K562 (cell line): ENCODE measurements at regions not wholly inside any gene's neighbourhood (a gene's known extent, or its start where the extent isn't known, plus 50 kb on each side); places are given as distances from the start of the nearest gene placed in this dataset.

Experiments
- ATAC-seq: fragments of 200-7000 bp; cut with Tn5 transposase; 3 replicates; pipeline ENCODE4 v1.9.1; 2020; ENCODE audit warnings: moderate library complexity
- BruUV-seq: library from RNA; stranded (reverse); fragments of 400-500 nt; replicated peaks from 2 replicates; lab custom pipeline; 2021; lab: Mats Ljungman, UMichigan
- CTCF ChIA-PET: fragments of 300-600 bp; formaldehyde crosslinking; extraction: SDS; loops from one replicate; lab custom pipeline; 2021; ENCODE audit warnings: low intra/inter-chr PET ratio; lab: Yijun Ruan, JAX
- POLR2A ChIA-PET: fragments of 300-600, 350-650 bp; sonication (Branson Sonifier 250); formaldehyde crosslinking; extraction: SDS; loops from one replicate; lab custom pipeline; 2021; ENCODE audit warnings: antibody characterized with exemption, inconsistent platforms; lab: Yijun Ruan, JAX
- DNase-seq, 4 experiments: peaks; one replicate each; pipeline versions ENCODE4 v3.0.0 to v3.0.0-alpha.2; 2011 to 2018; ENCODE audit warnings: low spot score in 3 of 4, mixed read lengths in 3 of 4; ENCODE audit errors: extremely low read depth in 1 of 4
- FAIRE-seq: peaks from 2 replicates; lab custom pipeline; 2011; peaks lifted over from hg19 to GRCh38; lab: Jason Lieb, UNC
- H2AFZ ChIP-seq: 2 replicates; pipeline ENCODE4 v1.6.0; 2011; ENCODE audit warnings: low read depth, low read length, control low read depth, inconsistent platforms
- H3K27ac ChIP-seq: fragments of 200-600 bp; 3 replicates; pipeline ENCODE4 v1.8.0; 2011; ENCODE audit warnings: low read depth, mild to moderate bottlenecking, control low read depth, inconsistent platforms, low read length, moderate library complexity, mixed read lengths; ENCODE audit errors: extremely low read depth
- H3K27me3 ChIP-seq, 2 experiments: fragments of 300-600 bp in 1 of 2; 2 replicates in 1 of 2; 3 replicates in 1 of 2; pipeline versions ENCODE4 v1.6.0 to v1.8.0; 2011; ENCODE audit warnings: inconsistent platforms in 2 of 2, low read length in 2 of 2, mild to moderate bottlenecking in 1 of 2, mixed read lengths in 1 of 2, moderate library complexity in 1 of 2; ENCODE audit not compliant: control insufficient read depth in 2 of 2, insufficient read depth in 2 of 2
- H3K36me3 ChIP-seq: fragments of 300-600 bp; 3 replicates; pipeline ENCODE4 v1.8.0; 2011; ENCODE audit warnings: mild to moderate bottlenecking, low read length, inconsistent platforms; ENCODE audit not compliant: control insufficient read depth, insufficient read depth
- H3K4me1 ChIP-seq, 2 experiments: fragments of 200-600 bp in 1 of 2; replicated peaks in 1 of 2; 2 replicates in 1 of 2; 3 replicates in 1 of 2; pipeline versions ENCODE4 v1.5.1 to v1.8.0; 2011; ENCODE audit warnings: inconsistent platforms in 2 of 2, low read length in 2 of 2, mild to moderate bottlenecking in 1 of 2, mixed read lengths in 1 of 2, moderate library complexity in 1 of 2; ENCODE audit not compliant: control insufficient read depth in 2 of 2, insufficient read depth in 2 of 2
- H3K4me2 ChIP-seq: 2 replicates; pipeline ENCODE4 v1.6.1; 2011; ENCODE audit warnings: low read length, control low read depth, inconsistent platforms, mixed read lengths; ENCODE audit not compliant: insufficient read depth
- H3K4me3 ChIP-seq: fragments of 200-600 bp; sonication (generic), shearing (Covaris generic); 2 replicates; pipeline ENCODE4 v1.5.1; 2016; ENCODE audit warnings: control low read depth, inconsistent platforms
- H3K79me2 ChIP-seq: fragments of 200-600 bp; 3 replicates; pipeline ENCODE4 v1.8.0; 2011; ENCODE audit warnings: low read length, inconsistent platforms; ENCODE audit not compliant: control insufficient read depth, insufficient read depth
- H3K9ac ChIP-seq, 2 experiments: 2 replicates each; pipeline versions ENCODE4 v1.6.0 to v1.6.1; 2011; ENCODE audit warnings: low read depth in 2 of 2, low read length in 2 of 2, control low read depth in 1 of 2, inconsistent platforms in 1 of 2, mild to moderate bottlenecking in 1 of 2, mixed read lengths in 1 of 2; ENCODE audit not compliant: insufficient read depth in 1 of 2
- H3K9me1 ChIP-seq: one replicate; pipeline ENCODE4 v1.6.0; 2011; ENCODE audit warnings: inconsistent platforms, mild to moderate bottlenecking, low read length, moderate library complexity; ENCODE audit not compliant: control insufficient read depth, insufficient read depth
- H3K9me3 ChIP-seq: replicated peaks from 2 replicates; pipeline ENCODE4 v1.5.1; 2011; ENCODE audit warnings: low read depth, low read length, inconsistent platforms; ENCODE audit not compliant: control insufficient read depth, insufficient read depth
- H4K20me1 ChIP-seq: replicated peaks from 2 replicates; pipeline ENCODE4 v1.6.1; 2011; ENCODE audit warnings: low read length, inconsistent platforms, mixed read lengths; ENCODE audit not compliant: control insufficient read depth, insufficient read depth
- ARNT ChIP-seq, 2 experiments: fragments of 450-650 bp; IDR thresholded peaks; 2 replicates each; pipeline ENCODE4 v1.6.1; 2016; ENCODE audit warnings: mild to moderate bottlenecking in 1 of 2
- BDP1 ChIP-seq: IDR thresholded peaks from 3 replicates; pipeline ENCODE4 v1.6.1; 2011; ENCODE audit not compliant: insufficient read length, insufficient read depth
- DIDO1 ChIP-seq: fragments of 450-650 bp; IDR thresholded peaks from 2 replicates; pipeline ENCODE4 v1.6.1; 2016; ENCODE audit warnings: low read depth, missing biosample characterization, missing genetic modification characterization
- ESRRB ChIP-seq: fragments of 250-450 bp; sonication (Bioruptor Pico); IDR thresholded peaks from 2 replicates; pipeline ENCODE4 v1.5.0; 2020; ENCODE audit warnings: mild to moderate bottlenecking, moderate library complexity, borderline replicate concordance
- GTF2A2 ChIP-seq: IDR thresholded peaks from 2 replicates; pipeline ENCODE4 v1.6.1; 2016; ENCODE audit warnings: mild to moderate bottlenecking, missing genetic modification characterization, missing compliant biosample characterization
- MCM7 ChIP-seq, 2 experiments: fragments of 450-650 bp; IDR thresholded peaks; 2 replicates each; pipeline ENCODE4 v1.6.1; 2016 to 2018
- NFRKB ChIP-seq: fragments of 450-650 bp; IDR thresholded peaks from 2 replicates; pipeline ENCODE4 v1.6.1; 2016; ENCODE audit warnings: low read depth
- STAT5B ChIP-seq: fragments of 250-450 bp; sonication (Bioruptor Pico); IDR thresholded peaks from 2 replicates; pipeline ENCODE4 v1.8.0; 2021; ENCODE audit warnings: mild to moderate bottlenecking, inconsistent platforms
- ZBTB17 ChIP-seq: fragments of 450-650 bp; formaldehyde crosslinking; IDR thresholded peaks from 2 replicates; pipeline ENCODE4 v1.4.0; 2020; ENCODE audit warnings: mild to moderate bottlenecking
- ZBTB34 ChIP-seq: fragments of 250-450 bp; sonication (Bioruptor Pico); IDR thresholded peaks from 2 replicates; pipeline ENCODE4 v1.8.0; 2021; ENCODE audit warnings: mild to moderate bottlenecking, moderate library complexity
- ZBTB7A ChIP-seq: IDR thresholded peaks from 2 replicates; pipeline ENCODE4 v1.6.1; 2011; ENCODE audit warnings: low read depth, mild to moderate bottlenecking, low read length, moderate library complexity, borderline replicate concordance; ENCODE audit not compliant: control insufficient read depth
- WGBS: fragments of 100-300 bp; shearing (Covaris generic); methylation state at CpG from one replicate; pipeline ENCODE4 v1.1.6; 2016; ENCODE audit warnings: low coverage, mixed read lengths; ENCODE audit not compliant: insufficient coverage; ENCODE audit errors: missing lambda C conversion rate; 5-methylcytosine and 5-hydroxymethylcytosine counted together
- in situ Hi-C: fragments of 300-500 bp; cut with MboI; formaldehyde crosslinking; loops from 4 replicates; pipeline ENCODE4 v1.15.0; 2018; ENCODE audit warnings: inconsistent platforms, mixed read lengths
- intact Hi-C: fragments of 100-400 bp; cut with micrococcal nuclease; formaldehyde crosslinking; loops from 2 replicates; pipeline ENCODE4 v1.14.2; 2022
- TF ChIP-seq, protein P1 (sequence below): fragments of 250-450 bp; sonication (Bioruptor Pico); IDR thresholded peaks from 2 replicates; pipeline ENCODE4 v1.4.0; 2020; ENCODE audit warnings: borderline replicate concordance
- TF ChIP-seq, protein P2 (sequence below): fragments of 250-450 bp; sonication (Bioruptor Pico); IDR thresholded peaks from 2 replicates; pipeline ENCODE4 v1.4.0; 2020; ENCODE audit warnings: mild to moderate bottlenecking, moderate library complexity
- TF ChIP-seq, protein P3 (sequence below): IDR thresholded peaks from 2 replicates; pipeline ENCODE4 v1.6.1; 2011; ENCODE audit not compliant: insufficient read length; ENCODE audit errors: extremely low read depth

DNA sequence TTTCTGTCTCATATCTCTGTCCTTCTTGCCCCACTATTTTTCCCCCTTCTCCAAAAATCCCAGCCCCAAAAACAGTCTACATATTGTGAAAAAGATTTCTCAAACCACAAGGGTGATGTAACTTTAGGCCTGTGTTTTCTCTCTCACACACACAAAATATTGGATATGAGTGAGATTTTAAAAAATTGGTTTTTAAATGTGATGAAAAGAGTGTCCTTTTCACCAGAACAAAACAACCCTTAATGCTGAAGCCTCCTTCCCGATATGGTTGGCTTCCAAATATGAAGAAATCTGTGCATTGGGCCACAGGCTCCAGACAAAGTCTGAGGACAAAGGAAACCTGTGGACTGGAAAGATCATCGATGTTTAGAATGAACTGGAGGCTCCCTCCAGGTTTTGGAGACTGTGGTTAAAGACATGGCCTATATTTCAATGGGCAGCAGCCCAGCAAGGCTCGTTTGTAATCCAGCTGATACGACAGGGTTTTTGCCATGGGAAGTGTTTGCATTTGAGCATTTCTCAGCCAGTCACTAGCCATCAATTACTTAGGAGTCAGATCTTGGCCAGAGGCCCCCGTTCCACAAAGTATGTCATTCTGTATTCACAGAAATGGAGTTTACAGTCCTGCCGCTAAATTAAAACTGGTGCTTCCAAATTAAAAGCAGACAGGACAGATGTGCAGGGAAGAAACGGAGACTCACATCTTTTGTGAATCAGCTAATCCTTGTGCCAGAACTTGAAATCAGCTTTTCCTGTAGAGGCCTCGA, 546.3 kb downstream of the EBF1 start:
- H3K9me3 ChIP-seq: no peaks in the 10 kb centered on the region
- H3K36me3 ChIP-seq: no peaks in the 10 kb centered on the region
- ChIA-PET POLR2A (no interaction called here), CTCF (no interaction called here)
- WGBS: under 1% methylated on average over 8 of the region's 8 CpGs
- no peak for TF ChIP-seq BDP1
- TF ChIP-seq MCM7 (IDR thresholded peaks at IDR 0.05): no peak
- no peak for TF ChIP-seq NFRKB
- TF ChIP-seq, protein P1, sequence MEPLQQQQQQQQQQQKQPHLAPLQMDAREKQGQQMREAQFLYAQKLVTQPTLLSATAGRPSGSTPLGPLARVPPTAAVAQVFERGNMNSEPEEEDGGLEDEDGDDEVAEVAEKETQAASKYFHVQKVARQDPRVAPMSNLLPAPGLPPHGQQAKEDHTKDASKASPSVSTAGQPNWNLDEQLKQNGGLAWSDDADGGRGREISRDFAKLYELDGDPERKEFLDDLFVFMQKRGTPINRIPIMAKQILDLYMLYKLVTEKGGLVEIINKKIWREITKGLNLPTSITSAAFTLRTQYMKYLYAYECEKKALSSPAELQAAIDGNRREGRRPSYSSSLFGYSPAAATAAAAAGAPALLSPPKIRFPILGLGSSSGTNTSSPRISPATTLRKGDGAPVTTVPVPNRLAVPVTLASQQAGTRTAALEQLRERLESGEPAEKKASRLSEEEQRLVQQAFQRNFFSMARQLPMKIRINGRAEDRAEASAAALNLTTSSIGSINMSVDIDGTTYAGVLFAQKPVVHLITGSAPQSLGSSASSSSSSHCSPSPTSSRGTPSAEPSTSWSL (CRISPR knock-in tag): no peak
- TF ChIP-seq, protein P2, sequence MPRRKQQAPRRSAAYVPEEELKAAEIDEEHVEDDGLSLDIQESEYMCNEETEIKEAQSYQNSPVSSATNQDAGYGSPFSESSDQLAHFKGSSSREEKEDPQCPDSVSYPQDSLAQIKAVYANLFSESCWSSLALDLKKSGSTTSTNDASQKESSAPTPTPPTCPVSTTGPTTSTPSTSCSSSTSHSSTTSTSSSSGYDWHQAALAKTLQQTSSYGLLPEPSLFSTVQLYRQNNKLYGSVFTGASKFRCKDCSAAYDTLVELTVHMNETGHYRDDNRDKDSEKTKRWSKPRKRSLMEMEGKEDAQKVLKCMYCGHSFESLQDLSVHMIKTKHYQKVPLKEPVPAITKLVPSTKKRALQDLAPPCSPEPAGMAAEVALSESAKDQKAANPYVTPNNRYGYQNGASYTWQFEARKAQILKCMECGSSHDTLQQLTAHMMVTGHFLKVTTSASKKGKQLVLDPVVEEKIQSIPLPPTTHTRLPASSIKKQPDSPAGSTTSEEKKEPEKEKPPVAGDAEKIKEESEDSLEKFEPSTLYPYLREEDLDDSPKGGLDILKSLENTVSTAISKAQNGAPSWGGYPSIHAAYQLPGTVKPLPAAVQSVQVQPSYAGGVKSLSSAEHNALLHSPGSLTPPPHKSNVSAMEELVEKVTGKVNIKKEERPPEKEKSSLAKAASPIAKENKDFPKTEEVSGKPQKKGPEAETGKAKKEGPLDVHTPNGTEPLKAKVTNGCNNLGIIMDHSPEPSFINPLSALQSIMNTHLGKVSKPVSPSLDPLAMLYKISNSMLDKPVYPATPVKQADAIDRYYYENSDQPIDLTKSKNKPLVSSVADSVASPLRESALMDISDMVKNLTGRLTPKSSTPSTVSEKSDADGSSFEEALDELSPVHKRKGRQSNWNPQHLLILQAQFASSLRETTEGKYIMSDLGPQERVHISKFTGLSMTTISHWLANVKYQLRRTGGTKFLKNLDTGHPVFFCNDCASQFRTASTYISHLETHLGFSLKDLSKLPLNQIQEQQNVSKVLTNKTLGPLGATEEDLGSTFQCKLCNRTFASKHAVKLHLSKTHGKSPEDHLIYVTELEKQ (CRISPR knock-in tag): no peak
- no peak for TF ChIP-seq ESRRB
- TF ChIP-seq ARNT (IDR thresholded peaks at IDR 0.05): no peak
- TF ChIP-seq, protein P3, sequence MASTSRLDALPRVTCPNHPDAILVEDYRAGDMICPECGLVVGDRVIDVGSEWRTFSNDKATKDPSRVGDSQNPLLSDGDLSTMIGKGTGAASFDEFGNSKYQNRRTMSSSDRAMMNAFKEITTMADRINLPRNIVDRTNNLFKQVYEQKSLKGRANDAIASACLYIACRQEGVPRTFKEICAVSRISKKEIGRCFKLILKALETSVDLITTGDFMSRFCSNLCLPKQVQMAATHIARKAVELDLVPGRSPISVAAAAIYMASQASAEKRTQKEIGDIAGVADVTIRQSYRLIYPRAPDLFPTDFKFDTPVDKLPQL: no peak
- no peak for TF ChIP-seq ZBTB7A
- no peak for TF ChIP-seq ZBTB17 (CRISPR knock-in tag)
- no peak for TF ChIP-seq GTF2A2
- no peak for TF ChIP-seq DIDO1 (tag)
- no peak for TF ChIP-seq ZBTB34 (CRISPR knock-in tag)
- no peak for TF ChIP-seq STAT5B (CRISPR knock-in tag)
- no peak overlapping the region for H3K27ac ChIP-seq
- in situ Hi-C loops: loop anchor here (10.0 kb wide), 1 partner anchor 1621 kb away; no protein-coding TSS in a partner anchor
- H2AFZ ChIP-seq: no peak overlapping the region
- H3K9me1 ChIP-seq: no peaks in the 10 kb centered on the region
- H4K20me1 ChIP-seq: no peaks in the 10 kb centered on the region
- no peaks in the 10 kb centered on the region for H3K27me3 ChIP-seq
- no peaks in the 10 kb centered on the region for H3K4me1 ChIP-seq
- intact Hi-C loops: no loop called here
- no peak overlapping the region for H3K4me2 ChIP-seq
- no peak overlapping the region for H3K9ac ChIP-seq
- DNase-seq (no peak), ATAC-seq (no peak), FAIRE-seq (no peak)
- no peak overlapping the region for H3K4me3 ChIP-seq
- H3K79me2 ChIP-seq: no peaks in the 10 kb centered on the region
- BruUV-seq: no TSS peak
